SU-DHL-6 (cell line): ENCODE measurements at regions not wholly inside any gene's neighbourhood (a gene's known extent, or its start where the extent isn't known, plus 50 kb on each side); places are given as distances from the start of the nearest gene placed in this dataset.

Experiments used
- CTCF ChIP-seq: fragments of 200-600 bp; sonication (generic); IDR thresholded peaks from one replicate; pipeline ENCODE4 v1.5.1; 2017; ENCODE audit warnings: antibody characterized with exemption, mild to moderate bottlenecking, low read length, moderate library complexity; ENCODE audit not compliant: insufficient read depth, poor library complexity, severe bottlenecking
- EZH2phosphoT487 ChIP-seq: fragments of 200-600 bp; sonication (generic), shearing (Covaris generic); conservative IDR thresholded peaks from 2 replicates; pipeline ENCODE4 v1.6.1; 2018; ENCODE audit warnings: mild to moderate bottlenecking, antibody characterized with exemption, low read length, moderate library complexity, mixed read lengths

- TF ChIP-seq CTCF: no peak
- no peak for TF ChIP-seq EZH2phosphoT487
Measured at GRCh38 chr16:35565626-35566025, 2106.2 kb downstream of the TP53TG3F start.
